ENCODE measurements at regions not wholly inside any gene's neighbourhood (a gene's known extent, or its start where the extent isn't known, plus 50 kb on each side); places are given as distances from the start of the nearest gene placed in this dataset.

DNA sequence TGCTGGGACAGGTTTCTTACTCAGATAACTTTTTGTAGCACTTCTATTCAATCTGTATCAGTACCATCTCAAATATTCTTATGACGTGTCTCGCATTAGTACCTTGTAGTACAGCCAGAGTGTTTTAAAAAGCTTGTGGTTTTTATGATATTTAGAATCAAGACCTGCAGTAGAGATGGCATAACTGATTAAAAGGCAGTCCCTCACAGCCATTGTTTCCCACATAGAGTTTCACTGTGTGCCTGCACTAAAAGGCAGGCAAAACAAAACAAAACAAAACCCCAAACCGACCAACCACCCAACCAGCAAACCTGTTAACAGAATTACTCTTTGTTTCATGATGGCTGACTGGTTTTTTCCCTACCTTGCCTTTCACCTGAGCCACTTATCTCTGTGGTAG is 221.3 kb upstream of the DGKB start:
- Histone ChIP-seq H3K27ac (ENCODE audit: extremely low read depth, low read depth, low read length) (no peak overlapping the region), H3K4me3 (ENCODE audit: low read depth, low read length) (no peak overlapping the region), H3K36me3 (ENCODE audit: control insufficient read depth in 2 of 2, insufficient read depth in 1 of 2, low read length in 2 of 2) (no peaks in the 10 kb centered on the region), H3K9me3 (ENCODE audit: control insufficient read depth, insufficient read depth, low read depth, low read length) (no peaks in the 10 kb centered on the region), H3K4me1 (ENCODE audit: control insufficient read depth, insufficient read depth, low read length) (no peaks in the 10 kb centered on the region)
- ChIA-PET POLR2A (no interaction called here), CTCF (no interaction called here)
- TF ChIP-seq ZBTB44 (tag by site-specific recombination; IDR thresholded peaks at IDR 0.05) (no peak), ZEB2 (tag by site-specific recombination; IDR thresholded peaks at IDR 0.05) (no peak), ZNF157 (tag by site-specific recombination; IDR thresholded peaks at IDR 0.05) (no peak), ZBTB10 (tag by site-specific recombination; IDR thresholded peaks at IDR 0.05) (no peak), ZNF830 (tag by site-specific recombination; IDR thresholded peaks at IDR 0.05; ENCODE audit: low read depth) (no peak), ZNF768 (tag by site-specific recombination; IDR thresholded peaks at IDR 0.05) (no peak), ZNF174 (tag by site-specific recombination; IDR thresholded peaks at IDR 0.05) (no peak), ZNF624 (tag by site-specific recombination; IDR thresholded peaks at IDR 0.05) (no peak), ZNF548 (tag by site-specific recombination; IDR thresholded peaks at IDR 0.05) (no peak), ZNF426 (tag by site-specific recombination; IDR thresholded peaks at IDR 0.05) (no peak), ZNF555 (tag by site-specific recombination; conservative IDR thresholded peaks at IDR 0.05) (no peak), RBAK (tag by site-specific recombination; IDR thresholded peaks at IDR 0.05) (no peak), ZNF37A (tag by site-specific recombination; IDR thresholded peaks at IDR 0.05) (no peak), ZNF16 (tag by site-specific recombination; IDR thresholded peaks at IDR 0.05; ENCODE audit: low read depth) (no peak), ZNF19 (tag by site-specific recombination; IDR thresholded peaks at IDR 0.05; ENCODE audit: low read depth) (no peak), ZNF600 (tag by site-specific recombination; IDR thresholded peaks at IDR 0.05) (no peak), ZNF133 (tag by site-specific recombination; IDR thresholded peaks at IDR 0.05) (no peak)
- TF ChIP-seq, protein P1, sequence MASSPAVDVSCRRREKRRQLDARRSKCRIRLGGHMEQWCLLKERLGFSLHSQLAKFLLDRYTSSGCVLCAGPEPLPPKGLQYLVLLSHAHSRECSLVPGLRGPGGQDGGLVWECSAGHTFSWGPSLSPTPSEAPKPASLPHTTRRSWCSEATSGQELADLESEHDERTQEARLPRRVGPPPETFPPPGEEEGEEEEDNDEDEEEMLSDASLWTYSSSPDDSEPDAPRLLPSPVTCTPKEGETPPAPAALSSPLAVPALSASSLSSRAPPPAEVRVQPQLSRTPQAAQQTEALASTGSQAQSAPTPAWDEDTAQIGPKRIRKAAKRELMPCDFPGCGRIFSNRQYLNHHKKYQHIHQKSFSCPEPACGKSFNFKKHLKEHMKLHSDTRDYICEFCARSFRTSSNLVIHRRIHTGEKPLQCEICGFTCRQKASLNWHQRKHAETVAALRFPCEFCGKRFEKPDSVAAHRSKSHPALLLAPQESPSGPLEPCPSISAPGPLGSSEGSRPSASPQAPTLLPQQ (tag by site-specific recombination; IDR thresholded peaks at IDR 0.05) = no peak
- TF ChIP-seq, protein P2, sequence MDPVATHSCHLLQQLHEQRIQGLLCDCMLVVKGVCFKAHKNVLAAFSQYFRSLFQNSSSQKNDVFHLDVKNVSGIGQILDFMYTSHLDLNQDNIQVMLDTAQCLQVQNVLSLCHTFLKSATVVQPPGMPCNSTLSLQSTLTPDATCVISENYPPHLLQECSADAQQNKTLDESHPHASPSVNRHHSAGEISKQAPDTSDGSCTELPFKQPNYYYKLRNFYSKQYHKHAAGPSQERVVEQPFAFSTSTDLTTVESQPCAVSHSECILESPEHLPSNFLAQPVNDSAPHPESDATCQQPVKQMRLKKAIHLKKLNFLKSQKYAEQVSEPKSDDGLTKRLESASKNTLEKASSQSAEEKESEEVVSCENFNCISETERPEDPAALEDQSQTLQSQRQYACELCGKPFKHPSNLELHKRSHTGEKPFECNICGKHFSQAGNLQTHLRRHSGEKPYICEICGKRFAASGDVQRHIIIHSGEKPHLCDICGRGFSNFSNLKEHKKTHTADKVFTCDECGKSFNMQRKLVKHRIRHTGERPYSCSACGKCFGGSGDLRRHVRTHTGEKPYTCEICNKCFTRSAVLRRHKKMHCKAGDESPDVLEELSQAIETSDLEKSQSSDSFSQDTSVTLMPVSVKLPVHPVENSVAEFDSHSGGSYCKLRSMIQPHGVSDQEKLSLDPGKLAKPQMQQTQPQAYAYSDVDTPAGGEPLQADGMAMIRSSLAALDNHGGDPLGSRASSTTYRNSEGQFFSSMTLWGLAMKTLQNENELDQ (tag by site-specific recombination; IDR thresholded peaks at IDR 0.05; ENCODE audit: low read depth) = no peak
- TF ChIP-seq, protein P3, sequence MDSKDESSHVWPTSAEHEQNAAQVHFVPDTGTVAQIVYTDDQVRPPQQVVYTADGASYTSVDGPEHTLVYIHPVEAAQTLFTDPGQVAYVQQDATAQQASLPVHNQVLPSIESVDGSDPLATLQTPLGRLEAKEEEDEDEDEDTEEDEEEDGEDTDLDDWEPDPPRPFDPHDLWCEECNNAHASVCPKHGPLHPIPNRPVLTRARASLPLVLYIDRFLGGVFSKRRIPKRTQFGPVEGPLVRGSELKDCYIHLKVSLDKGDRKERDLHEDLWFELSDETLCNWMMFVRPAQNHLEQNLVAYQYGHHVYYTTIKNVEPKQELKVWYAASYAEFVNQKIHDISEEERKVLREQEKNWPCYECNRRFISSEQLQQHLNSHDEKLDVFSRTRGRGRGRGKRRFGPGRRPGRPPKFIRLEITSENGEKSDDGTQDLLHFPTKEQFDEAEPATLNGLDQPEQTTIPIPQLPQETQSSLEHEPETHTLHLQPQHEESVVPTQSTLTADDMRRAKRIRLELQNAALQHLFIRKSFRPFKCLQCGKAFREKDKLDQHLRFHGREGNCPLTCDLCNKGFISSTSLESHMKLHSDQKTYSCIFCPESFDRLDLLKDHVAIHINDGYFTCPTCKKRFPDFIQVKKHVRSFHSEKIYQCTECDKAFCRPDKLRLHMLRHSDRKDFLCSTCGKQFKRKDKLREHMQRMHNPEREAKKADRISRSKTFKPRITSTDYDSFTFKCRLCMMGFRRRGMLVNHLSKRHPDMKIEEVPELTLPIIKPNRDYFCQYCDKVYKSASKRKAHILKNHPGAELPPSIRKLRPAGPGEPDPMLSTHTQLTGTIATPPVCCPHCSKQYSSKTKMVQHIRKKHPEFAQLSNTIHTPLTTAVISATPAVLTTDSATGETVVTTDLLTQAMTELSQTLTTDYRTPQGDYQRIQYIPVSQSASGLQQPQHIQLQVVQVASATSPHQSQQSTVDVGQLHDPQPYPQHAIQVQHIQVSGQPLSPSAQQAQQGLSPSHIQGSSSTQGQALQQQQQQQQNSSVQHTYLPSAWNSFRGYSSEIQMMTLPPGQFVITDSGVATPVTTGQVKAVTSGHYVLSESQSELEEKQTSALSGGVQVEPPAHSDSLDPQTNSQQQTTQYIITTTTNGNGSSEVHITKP (tag by site-specific recombination; IDR thresholded peaks at IDR 0.05) = no peak
